Globus pallidus (tissue), 1 donor: ENCODE measurements at regions not wholly inside any gene's neighbourhood (a gene's known extent, or its start where the extent isn't known, plus 50 kb on each side); places are given as distances from the start of the nearest gene placed in this dataset.
"Not testable (repeated sequence)": the region's sequence is repeated elsewhere in the genome, so short reads cannot be mapped to it uniquely, and the experiment has no call there.

Experiments
- DNase-seq: peaks from one replicate; pipeline ENCODE4 v3.0.0-alpha.2; 2015; ENCODE audit warnings: low spot score

- no peak for DNase-seq
Observed at GRCh38 chr14:71240171-71240570, 332.9 kb downstream of the PCNX1 start.

- DNase-seq, result no peak
Observed at GRCh38 chr14:71240866-71241520, 333.7 kb downstream of the PCNX1 start.

- no peak for DNase-seq
Observed at GRCh38 chr14:71242237-71242748, 335.0 kb downstream of the PCNX1 start.

DNA sequence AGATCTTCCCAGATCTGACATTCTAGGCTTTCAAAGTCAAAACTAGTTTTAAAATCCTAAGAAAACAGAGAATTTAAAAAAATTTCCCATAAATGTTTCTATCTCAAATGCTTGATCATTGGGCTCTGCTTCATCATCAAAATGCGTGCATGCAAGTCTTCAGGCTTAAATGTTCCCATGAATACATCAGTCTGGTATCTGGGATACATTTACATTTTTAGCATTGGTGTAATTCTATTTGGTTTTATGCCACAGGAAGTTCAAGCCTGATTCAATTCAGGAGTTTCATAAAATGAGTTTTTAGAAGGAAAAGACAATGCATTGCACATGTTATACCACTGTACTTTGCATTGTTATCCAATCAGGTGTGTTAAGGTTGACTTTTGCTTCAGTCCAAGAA lies 336.4 kb downstream of the PCNX1 start:
- no peak for DNase-seq

DNA sequence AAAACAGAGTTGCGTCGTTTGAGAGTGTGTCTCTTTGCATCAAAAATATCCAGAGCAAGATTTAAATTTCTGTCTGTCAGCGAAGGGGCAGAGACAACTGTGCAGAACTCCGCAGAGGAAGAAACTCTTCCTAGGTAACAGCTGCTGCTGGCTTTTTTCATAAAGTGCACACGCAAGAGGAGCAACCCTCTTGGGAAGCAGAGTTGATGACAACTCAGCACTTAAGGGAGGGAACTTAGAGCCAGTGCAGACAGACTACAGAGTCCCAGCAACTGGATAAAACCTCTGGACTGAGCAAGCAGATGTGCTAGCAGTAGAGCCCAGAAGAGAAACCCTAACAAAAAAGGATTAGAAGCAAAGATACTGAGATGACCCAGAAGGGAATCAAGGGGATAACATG lies 337.1 kb downstream of the PCNX1 start:
- no peak for DNase-seq

DNA sequence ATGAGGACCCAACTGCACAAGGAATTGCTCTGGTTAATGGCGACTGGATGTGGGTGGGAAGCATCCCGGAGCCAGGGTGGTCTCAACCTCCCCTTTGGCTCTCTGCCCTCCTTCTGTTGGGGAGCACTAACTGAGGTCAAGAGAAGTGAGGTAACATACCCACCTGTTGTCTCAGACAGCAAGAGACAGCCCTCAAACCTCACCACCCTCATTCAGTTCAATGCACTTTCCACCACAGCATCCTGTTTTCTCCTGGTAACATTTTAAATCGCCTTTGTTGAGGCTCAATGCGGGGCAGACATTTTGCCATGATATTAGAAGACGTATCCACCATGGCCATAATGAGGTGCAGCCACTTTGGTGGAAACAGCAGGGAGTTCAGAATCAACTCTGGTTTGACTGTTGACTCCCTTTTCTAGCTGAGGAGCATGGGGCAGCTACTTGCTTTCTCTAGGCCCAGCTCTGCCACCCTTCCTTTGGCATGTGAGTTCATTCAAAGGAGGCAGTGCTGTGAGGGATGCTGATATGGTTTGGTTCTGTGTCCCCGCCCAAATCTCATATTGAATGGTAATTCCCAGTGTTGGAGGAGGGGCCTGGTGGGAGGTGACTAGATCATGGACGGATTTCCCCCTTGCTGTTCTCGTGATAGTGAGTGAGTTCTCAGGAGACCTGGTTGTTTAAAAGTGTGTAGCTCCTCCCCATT lies 338.6 kb downstream of the PCNX1 start:
- no peak for DNase-seq

- no peak for DNase-seq
Observed at GRCh38 chr14:71246539-71246938, 339.3 kb downstream of the PCNX1 start.

GRCh38 chr14:71247106-71247505 lies 339.8 kb downstream of the PCNX1 start:
- no peak for DNase-seq

DNA sequence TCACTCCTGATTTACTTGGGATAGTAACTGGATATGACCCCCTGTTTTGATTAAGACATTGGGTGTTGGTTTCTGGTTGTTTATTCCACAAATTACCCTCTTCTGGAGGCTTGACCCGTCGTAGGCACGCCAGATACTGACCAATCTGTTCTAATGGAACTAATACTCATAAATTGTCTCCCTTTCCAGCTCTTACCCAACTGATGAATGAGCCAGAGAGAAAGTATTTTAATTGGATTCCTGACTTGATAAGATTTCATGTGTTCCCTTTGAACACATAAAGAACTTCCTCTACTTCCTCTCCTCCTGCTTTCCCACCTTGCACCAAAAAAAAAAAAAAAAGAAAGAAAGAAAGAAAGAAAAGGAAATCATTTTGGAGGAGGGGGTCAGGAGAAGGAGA lies 340.9 kb downstream of the PCNX1 start:
- no peak for DNase-seq

DNA sequence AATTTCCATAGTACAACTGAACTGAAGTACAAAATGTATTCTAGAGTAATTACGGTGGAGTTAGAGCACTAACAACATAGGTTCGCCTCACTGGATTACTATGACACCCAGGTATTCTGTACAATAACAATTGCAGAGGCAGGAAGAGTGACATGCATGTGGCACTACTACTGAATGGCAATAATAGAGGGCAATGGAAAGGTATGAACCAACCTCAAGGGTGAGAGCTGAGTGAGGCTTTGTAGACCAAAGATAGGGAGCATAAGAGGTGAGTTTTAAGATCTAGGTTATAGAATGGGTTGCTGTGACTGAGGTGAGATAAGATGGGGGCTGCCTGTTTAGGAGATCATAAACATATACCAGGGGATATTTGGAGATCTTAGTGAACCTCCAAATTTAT lies 343.1 kb downstream of the PCNX1 start:
- no peak for DNase-seq

DNA sequence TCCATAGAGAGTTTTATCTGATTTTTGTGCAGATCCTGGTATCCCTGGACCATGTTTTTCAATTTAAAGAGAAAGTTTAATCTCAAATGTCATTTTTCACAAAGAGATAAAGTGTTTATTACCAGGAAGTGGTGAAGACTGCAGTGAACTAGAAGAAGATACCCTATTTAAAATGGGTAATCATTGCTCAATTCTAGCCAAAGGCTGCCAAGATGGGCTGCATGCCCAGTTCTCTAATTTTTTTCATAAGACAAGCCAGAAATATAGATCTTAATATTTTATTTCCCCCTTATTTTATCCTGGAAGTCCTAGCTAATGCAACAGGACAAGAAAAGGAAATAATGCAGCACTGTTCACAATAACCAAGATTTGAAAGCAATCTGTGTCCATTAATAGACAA lies 343.5 kb downstream of the PCNX1 start:
- no peak for DNase-seq

DNA sequence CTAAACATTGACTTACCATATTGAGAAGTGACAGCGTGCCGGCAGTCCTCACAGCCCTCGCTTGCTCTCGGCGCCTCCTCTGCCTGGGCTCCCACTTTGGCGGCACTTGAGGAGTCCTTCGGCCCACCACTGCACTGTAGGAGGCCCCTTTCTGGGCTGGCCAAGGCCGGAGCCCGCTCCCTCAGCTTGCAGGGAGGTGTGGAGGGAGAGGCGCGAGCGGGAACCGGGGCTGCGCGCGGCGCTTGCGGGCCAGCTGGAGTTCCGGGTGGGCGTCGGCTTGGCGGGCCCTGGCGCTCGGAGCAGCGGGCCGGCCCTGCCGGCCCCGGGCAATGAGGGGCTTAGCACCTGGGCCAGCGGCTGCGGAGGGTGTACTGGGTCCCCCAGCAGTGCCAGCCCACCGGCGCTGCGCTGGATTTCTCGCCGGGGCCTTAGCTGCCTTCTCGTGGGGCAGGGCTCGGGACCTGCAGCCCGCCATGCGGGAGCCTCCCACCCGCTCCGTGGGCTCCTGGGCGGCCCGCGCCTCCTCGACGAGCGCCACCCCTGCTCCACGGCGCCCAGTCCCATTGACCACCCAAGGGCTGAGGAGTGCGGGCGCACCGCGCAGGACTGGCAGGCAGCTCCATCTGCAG lies 346.9 kb downstream of the PCNX1 start:
- not testable (repeated sequence) for DNase-seq

DNA sequence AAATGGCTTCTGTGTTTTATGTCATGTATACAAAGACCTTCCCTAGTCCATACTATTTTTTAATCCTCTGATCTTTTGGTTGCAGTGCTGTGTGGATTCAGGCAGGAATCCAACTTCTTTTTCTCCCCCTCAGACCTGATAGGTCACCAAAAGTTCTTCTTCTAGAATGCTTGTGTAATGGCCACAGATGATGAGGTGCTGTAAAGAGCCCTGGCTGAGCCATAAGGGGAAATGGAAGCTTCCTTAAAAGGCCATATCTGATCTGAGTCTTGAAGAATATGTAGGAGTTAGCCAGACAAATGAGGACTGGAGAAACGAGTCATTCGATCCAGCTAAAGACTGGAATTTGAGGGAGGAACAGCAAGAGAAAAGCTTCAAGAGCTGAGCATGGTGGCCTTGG lies 353.9 kb downstream of the PCNX1 start:
- no peak for DNase-seq

GRCh38 chr14:71262441-71262840 lies 355.2 kb downstream of the PCNX1 start:
- no peak for DNase-seq

DNA sequence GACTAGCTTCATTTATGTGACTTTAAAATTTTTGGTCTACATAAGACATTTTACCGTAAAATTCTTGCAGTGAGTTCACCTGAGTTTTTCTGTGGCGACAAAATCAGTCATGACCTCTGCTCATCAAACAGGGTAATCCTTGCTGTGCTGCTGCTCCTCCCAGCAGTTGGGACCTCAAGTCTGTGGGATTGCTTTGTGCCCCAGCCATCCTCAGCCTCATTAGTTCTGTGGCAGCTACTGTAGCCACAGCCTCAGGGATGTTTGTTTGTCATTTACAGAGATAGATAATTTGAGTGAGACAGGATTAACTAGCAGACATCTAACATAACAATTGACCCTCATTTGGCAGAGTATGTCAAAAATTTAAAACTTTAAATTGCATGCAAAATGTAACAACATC lies 357.0 kb downstream of the PCNX1 start:
- no peak for DNase-seq

DNA sequence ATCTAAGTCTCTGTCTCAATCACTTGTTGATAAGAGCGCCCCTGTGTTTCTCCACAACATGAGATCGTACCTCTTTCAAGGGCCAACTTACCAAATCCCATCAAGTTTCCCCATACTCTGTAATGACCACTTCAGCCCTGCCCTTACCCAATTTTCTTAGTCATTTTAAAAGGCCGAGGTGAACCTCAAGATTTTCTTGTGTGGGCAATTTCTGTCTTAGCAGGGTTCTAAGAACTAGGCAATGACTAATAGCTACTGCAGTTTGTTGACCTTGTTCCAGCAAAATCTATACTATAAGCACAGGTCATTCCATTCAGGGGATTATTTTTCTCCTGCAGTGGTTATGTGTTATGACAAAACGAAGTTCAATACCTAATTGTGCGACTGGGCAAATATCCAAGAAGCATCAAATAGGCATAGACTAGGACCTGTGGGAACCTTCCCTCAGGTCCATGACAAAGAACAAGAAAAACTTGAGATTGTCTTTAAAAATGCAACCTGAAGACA lies 359.8 kb downstream of the PCNX1 start:
- no peak for DNase-seq

- no peak for DNase-seq
Observed at GRCh38 chr14:71267691-71268090, 360.4 kb downstream of the PCNX1 start.

DNA sequence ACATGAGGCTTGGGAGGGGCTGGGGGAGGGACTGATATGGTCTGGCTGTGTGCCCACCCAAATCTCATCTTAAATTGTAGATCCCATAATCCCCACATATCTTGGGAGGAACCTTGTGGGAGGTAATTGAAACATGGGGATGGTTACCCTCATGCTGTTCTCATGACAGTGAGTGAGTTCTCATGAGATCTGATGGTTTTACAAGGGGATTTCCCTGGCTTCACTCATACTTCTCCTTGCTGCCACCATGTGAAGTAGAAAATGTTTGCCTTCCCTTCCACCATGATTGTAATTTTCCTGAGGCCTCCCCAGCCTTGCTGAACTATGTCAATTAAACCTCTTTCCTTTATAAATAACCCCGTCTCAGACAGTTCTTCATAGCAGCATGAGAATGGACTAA lies 362.9 kb downstream of the PCNX1 start:
- no peak for DNase-seq

DNA sequence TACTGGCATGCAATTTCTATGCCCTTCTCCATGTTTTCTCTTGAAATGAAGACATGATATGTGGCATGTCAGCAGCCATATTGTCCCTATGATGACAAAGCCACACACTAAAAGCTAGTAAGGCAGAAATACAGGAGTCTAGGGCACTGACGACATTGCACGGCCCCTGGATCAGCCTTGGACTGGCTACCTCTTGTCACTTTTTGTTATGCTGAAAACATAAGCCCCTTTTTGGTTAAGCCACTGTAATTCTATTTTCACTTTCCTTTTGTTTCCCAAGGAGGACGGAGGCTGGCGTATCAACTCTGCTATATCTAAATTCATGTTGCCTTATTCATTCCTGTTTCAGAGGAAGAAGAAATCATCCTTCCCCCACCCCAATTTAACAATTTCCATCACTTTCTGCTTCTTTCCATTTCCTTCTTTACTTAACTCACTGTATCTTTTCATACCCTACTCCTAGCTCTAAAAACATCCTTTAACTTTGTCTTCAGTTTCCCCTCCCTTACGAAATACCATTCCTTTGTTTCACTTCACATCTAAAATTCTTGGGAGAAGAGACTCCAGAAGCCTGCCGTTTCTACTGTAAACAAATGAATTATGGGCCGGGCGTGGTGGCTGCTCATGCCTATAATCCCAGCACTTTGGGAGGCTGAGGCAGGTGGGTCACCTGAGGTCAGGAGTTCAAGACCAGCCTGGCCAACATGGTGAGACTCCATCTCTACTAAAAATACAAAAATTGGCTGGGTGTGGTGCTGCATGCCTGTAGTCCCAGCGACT lies 364.1 kb downstream of the PCNX1 start:
- DNase-seq, result no peak

DNA sequence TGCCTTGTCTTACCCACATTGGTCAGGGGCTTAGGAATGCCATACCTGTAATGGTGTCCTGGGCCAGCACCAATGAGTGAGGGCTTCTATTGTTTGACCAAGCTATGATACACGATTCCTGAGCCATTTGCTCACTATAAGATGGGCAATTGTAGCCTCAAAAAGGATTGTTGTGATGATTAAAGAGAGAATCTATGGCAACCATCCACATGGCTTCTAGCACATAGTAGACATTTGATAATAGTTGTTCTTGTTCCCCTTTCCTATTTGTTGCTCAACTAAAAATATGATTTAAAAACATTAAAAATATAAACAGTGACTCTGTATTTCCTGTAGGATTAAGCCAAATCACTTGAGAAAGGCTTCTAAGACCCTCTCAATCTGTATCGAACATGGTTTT lies 366.1 kb downstream of the PCNX1 start:
- no peak for DNase-seq

- DNase-seq, result no peak
Observed at GRCh38 chr14:71284048-71284447, 376.8 kb downstream of the PCNX1 start.

GRCh38 chr14:71286126-71286525 lies 378.9 kb downstream of the PCNX1 start:
- DNase-seq, result no peak
